Parathyroid adenoma (tissue), 2 donors: ENCODE measurements at regions not wholly inside any gene's neighbourhood (a gene's known extent, or its start where the extent isn't known, plus 50 kb on each side); places are given as distances from the start of the nearest gene placed in this dataset.
"Not testable (repeated sequence)": the region's sequence is repeated elsewhere in the genome, so short reads cannot be mapped to it uniquely, and the experiment has no call there.

Experiments used
- H2AFZ ChIP-seq: fragments of 300-600 bp; sonication (generic); one replicate; pipeline ENCODE4 v1.7.0; 2017; ENCODE audit warnings: antibody characterized with exemption, mild to moderate bottlenecking
- H3K27ac ChIP-seq: fragments of 300-600 bp; sonication (generic); one replicate; pipeline ENCODE4 v1.7.0; 2017
- H3K27me3 ChIP-seq: fragments of 300-600 bp; sonication (generic); one replicate; pipeline ENCODE4 v1.7.0; 2017; ENCODE audit warnings: low read length; ENCODE audit not compliant: control insufficient read depth, insufficient read depth
- H3K36me3 ChIP-seq: fragments of 300-600 bp; sonication (generic); one replicate; pipeline ENCODE4 v1.7.0; 2017; ENCODE audit warnings: low read length; ENCODE audit not compliant: control insufficient read depth, insufficient read depth
- H3K4me1 ChIP-seq: fragments of 300-600 bp; sonication (generic); one replicate; pipeline ENCODE4 v1.7.0; 2017; ENCODE audit warnings: control low read depth
- H3K4me2 ChIP-seq: fragments of 300-600 bp; sonication (generic); one replicate; pipeline ENCODE4 v1.7.0; 2017; ENCODE audit warnings: low read length
- H3K4me3 ChIP-seq: fragments of 300-600 bp; sonication (generic); one replicate; pipeline ENCODE4 v1.7.0; 2017; ENCODE audit warnings: low read depth, low read length
- H3K79me2 ChIP-seq: fragments of 300-600 bp; sonication (generic); one replicate; pipeline ENCODE4 v1.7.0; 2017; ENCODE audit warnings: control low read depth
- H3K9ac ChIP-seq: fragments of 300-600 bp; sonication (generic); one replicate; pipeline ENCODE4 v1.7.0; 2017; ENCODE audit warnings: mild to moderate bottlenecking
- H3K9me3 ChIP-seq: fragments of 300-600 bp; sonication (generic); one replicate; pipeline ENCODE4 v1.7.0; 2017; ENCODE audit warnings: low read length; ENCODE audit not compliant: control insufficient read depth
- TF ChIP-seq, protein P1 (sequence below): fragments of 300-600 bp; sonication (generic); IDR thresholded peaks from one replicate; pipeline ENCODE4 v1.7.0; 2017; ENCODE audit warnings: antibody characterized with exemption, mild to moderate bottlenecking
- donor health status: primary hyperparathyroidism.

DNA sequence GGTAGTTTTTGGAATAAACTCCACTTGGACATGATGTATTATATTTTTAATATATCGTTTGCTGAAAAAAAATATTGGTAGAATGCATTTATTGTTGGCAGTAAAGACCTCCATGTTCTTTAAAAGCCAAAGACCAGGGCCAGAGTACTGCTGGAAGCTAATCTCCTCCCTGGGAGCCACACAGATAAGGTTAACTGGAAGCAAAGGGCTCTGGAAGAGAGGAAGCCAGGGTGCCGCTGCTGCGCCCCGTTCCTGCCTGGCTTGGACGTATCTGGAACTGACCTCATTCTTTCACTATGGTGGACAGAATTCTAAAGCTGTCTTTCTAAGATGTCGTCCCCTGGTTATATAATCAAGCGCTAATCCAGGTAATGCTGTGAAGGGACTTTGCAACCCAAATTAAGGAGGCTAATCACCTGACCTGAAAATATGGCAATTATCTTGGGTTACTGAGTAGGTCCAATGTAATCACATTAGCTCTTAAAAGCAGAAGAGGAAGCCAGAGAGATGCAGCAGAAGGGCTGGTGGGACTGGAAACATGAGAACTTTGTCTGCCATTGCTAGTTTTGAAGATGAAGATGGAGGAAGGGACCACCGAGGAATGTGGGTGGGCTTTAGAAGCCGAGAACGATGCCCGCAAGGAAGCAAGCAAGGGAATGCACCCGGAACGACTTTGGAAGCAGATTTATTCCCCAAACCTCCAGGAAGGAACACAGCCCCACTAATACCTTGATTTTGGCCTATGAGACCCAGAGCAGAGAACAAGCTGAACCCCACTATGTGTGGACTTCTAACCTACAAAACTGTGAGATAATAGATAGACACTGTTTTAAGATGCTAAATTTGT is 167.7 kb upstream of the KCNJ15 start:
- Histone ChIP-seq H3K4me1 (no peaks in the 10 kb centered on the region), H3K79me2 (no peaks in the 10 kb centered on the region), H3K9me3 (no peaks in the 10 kb centered on the region), H3K27me3 (no peaks in the 10 kb centered on the region), H3K4me3 (no peak overlapping the region), H3K9ac (no peak overlapping the region), H2AFZ (no peak overlapping the region), H3K4me2 (no peak overlapping the region), H3K36me3 (no peaks in the 10 kb centered on the region), H3K27ac (no peak overlapping the region)
- TF ChIP-seq, protein P1, sequence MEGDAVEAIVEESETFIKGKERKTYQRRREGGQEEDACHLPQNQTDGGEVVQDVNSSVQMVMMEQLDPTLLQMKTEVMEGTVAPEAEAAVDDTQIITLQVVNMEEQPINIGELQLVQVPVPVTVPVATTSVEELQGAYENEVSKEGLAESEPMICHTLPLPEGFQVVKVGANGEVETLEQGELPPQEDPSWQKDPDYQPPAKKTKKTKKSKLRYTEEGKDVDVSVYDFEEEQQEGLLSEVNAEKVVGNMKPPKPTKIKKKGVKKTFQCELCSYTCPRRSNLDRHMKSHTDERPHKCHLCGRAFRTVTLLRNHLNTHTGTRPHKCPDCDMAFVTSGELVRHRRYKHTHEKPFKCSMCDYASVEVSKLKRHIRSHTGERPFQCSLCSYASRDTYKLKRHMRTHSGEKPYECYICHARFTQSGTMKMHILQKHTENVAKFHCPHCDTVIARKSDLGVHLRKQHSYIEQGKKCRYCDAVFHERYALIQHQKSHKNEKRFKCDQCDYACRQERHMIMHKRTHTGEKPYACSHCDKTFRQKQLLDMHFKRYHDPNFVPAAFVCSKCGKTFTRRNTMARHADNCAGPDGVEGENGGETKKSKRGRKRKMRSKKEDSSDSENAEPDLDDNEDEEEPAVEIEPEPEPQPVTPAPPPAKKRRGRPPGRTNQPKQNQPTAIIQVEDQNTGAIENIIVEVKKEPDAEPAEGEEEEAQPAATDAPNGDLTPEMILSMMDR, result no peak

DNA sequence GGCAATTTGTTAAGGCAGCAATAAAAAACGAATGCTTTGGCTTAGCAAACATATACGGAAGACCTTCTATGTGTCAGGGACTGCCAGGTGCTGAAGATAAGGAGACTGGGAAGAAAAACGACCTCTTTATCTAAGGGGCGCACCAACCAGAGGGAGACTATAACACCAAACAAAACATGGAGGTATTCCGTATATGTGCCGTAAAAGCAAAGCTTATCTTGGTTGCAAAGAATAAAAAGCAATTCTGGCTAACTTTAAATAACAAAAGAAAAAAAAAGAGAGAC is 167.1 kb upstream of the KCNJ15 start:
- no peaks in the 10 kb centered on the region for H3K4me1 ChIP-seq
- H3K9ac ChIP-seq, result no peak overlapping the region
- H3K27ac ChIP-seq, result no peak overlapping the region
- TF ChIP-seq, protein P1, result no peak
- no peaks in the 10 kb centered on the region for H3K9me3 ChIP-seq
- H3K36me3 ChIP-seq, result no peaks in the 10 kb centered on the region
- no peaks in the 10 kb centered on the region for H3K27me3 ChIP-seq
- H3K4me2 ChIP-seq, result no peak overlapping the region
- no peak overlapping the region for H3K4me3 ChIP-seq
- H2AFZ ChIP-seq, result no peak overlapping the region
- H3K79me2 ChIP-seq, result no peaks in the 10 kb centered on the region

DNA sequence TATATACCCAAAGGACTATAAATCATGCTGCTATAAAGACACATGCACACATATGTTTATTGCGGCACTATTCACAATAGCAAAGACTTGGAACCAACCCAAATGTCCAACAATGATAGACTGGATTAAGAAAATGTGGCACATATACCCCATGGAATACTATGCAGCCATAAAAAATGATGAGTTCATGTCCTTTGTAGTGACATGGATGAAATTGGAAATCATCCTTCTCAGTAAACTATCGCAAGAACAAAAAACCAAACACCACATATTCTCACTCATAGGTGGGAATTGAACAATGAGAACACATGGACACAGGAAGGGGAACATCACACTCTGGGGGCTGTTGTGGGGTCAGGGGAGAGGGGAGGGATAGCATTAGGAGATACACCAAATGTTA is 165.7 kb upstream of the KCNJ15 start:
- not testable (repeated sequence) for H3K4me1 ChIP-seq, H2AFZ ChIP-seq, H3K9ac ChIP-seq, H3K9me3 ChIP-seq, H3K27ac ChIP-seq, H3K27me3 ChIP-seq, H3K4me2 ChIP-seq, H3K36me3 ChIP-seq, H3K79me2 ChIP-seq, H3K4me3 ChIP-seq

DNA sequence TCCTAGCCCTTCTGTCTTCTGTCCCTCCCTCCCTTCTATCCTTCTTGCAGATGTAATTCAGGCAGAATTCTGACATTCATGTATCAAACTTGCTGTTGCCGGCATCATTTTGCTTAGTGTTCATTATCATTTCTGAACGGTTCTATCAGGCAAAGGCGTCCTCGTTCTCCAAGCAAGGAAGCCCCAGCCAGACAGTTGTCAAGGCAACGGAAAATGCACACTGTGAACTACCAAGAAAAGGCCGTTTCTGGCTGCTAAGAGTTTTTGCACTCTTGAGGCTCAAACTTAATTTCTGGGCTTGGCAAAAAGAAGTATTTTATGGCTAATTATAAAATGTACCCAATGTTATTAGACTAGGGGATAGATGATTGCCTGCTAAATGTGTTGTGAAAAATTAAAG is 164.7 kb upstream of the KCNJ15 start:
- no peak overlapping the region for H3K4me3 ChIP-seq
- H3K4me1 ChIP-seq, result no peaks in the 10 kb centered on the region
- TF ChIP-seq, protein P1, result no peak
- no peaks in the 10 kb centered on the region for H3K9me3 ChIP-seq
- no peaks in the 10 kb centered on the region for H3K36me3 ChIP-seq
- H3K4me2 ChIP-seq, result no peak overlapping the region
- no peak overlapping the region for H2AFZ ChIP-seq
- no peak overlapping the region for H3K27ac ChIP-seq
- no peaks in the 10 kb centered on the region for H3K27me3 ChIP-seq
- no peak overlapping the region for H3K9ac ChIP-seq
- no peaks in the 10 kb centered on the region for H3K79me2 ChIP-seq

DNA sequence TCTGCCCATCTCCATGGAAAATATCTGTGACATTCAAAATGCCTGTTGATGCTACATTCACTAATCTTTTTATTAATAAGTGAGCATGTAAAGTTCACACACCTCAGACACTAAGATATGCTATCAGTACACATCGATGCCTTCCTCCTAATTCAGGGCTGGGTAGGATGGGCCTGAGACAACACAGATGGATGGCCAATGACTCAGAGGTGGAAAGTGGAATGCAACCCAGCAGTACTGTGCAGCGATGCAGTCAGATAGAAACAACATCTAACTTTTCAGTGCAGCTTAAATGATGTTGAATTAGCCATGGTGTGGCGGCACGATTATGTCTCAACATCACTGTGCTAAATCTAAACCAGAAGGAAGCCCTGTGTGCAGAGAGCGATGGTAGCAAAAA is 161.6 kb upstream of the KCNJ15 start:
- Histone ChIP-seq H3K4me1 (no peaks in the 10 kb centered on the region), H3K9ac (no peak overlapping the region), H3K79me2 (no peaks in the 10 kb centered on the region), H3K4me2 (no peak overlapping the region), H3K9me3 (no peaks in the 10 kb centered on the region), H3K27ac (no peak overlapping the region), H2AFZ (no peak overlapping the region), H3K27me3 (no peaks in the 10 kb centered on the region), H3K4me3 (no peak overlapping the region), H3K36me3 (no peaks in the 10 kb centered on the region)
- TF ChIP-seq, protein P1, result no peak
